ENCODE measurements at regions not wholly inside any gene's neighbourhood (a gene's known extent, or its start where the extent isn't known, plus 50 kb on each side); places are given as distances from the start of the nearest gene placed in this dataset.

GRCh38 chr6:28648035-28648877, 122.6 kb downstream of the GPX5 start:
- TF ChIP-seq CTCF (IDR thresholded peaks at IDR 0.05; ENCODE audit: insufficient read depth, low read depth, low read length) (no peak), EZH2 (IDR thresholded peaks at IDR 0.05; ENCODE audit: insufficient read depth, low read length) (no peak)
